NCI-H2196 treated with DMSO at 0.1 percent for 48 hours (cell line): ENCODE measurements at regions not wholly inside any gene's neighbourhood (a gene's known extent, or its start where the extent isn't known, plus 50 kb on each side); places are given as distances from the start of the nearest gene placed in this dataset.
"Not testable (repeated sequence)": the region's sequence is repeated elsewhere in the genome, so short reads cannot be mapped to it uniquely, and the experiment has no call there.

Experiments
- DNase-seq: peaks from one replicate; lab custom pipeline; 2025; ENCODE audit not compliant: unreplicated experiment; lab: John Stamatoyannopoulos, UW

GRCh38 chr2:224263571-224264043 lies 138.3 kb downstream of the FAM124B start:
- DNase-seq, result no peak

GRCh38 chr2:224261326-224261725 lies 140.6 kb downstream of the FAM124B start:
- no peak for DNase-seq

GRCh38 chr2:224260372-224261020 lies 141.4 kb downstream of the FAM124B start:
- no peak for DNase-seq

GRCh38 chr2:224259831-224260230 lies 142.1 kb downstream of the FAM124B start:
- DNase-seq, result no peak

GRCh38 chr2:224258059-224258458 lies 143.8 kb downstream of the FAM124B start:
- DNase-seq, result no peak

- no peak for DNase-seq
Observed at GRCh38 chr2:224257156-224257555, 144.8 kb downstream of the FAM124B start.

GRCh38 chr2:224253464-224253863 lies 148.4 kb downstream of the FAM124B start:
- DNase-seq, result no peak

GRCh38 chr2:224252631-224253030 lies 149.3 kb downstream of the FAM124B start:
- no peak for DNase-seq

- DNase-seq, result no peak
Observed at GRCh38 chr2:224248944-224249371, 152.9 kb downstream of the FAM124B start.

- no peak for DNase-seq
Observed at GRCh38 chr2:224242561-224242960, 159.3 kb downstream of the FAM124B start.

GRCh38 chr2:224241812-224242211 lies 160.1 kb downstream of the FAM124B start:
- no peak for DNase-seq

GRCh38 chr2:224241001-224241400 lies 160.9 kb downstream of the FAM124B start:
- no peak for DNase-seq

- no peak for DNase-seq
Observed at GRCh38 chr2:224223851-224224555, 177.9 kb downstream of the FAM124B start.

- DNase-seq, result no peak
Observed at GRCh38 chr2:224222974-224223373, 178.9 kb downstream of the FAM124B start.

GRCh38 chr2:224222291-224222690 lies 179.6 kb downstream of the FAM124B start:
- no peak for DNase-seq

- no peak for DNase-seq
Observed at GRCh38 chr2:224221455-224221913, 180.4 kb downstream of the FAM124B start.

GRCh38 chr2:224220586-224221255 lies 181.2 kb downstream of the FAM124B start:
- DNase-seq, result no peak

GRCh38 chr2:224219781-224220180 lies 180.7 kb upstream of the SERPINE2 start:
- no peak for DNase-seq

GRCh38 chr2:224217962-224218347 lies 178.9 kb upstream of the SERPINE2 start:
- DNase-seq, result no peak

GRCh38 chr2:224217233-224217961 lies 178.3 kb upstream of the SERPINE2 start:
- no peak for DNase-seq

- not testable (repeated sequence) for DNase-seq
Observed at GRCh38 chr2:224215611-224216010, 176.5 kb upstream of the SERPINE2 start.
